Spinal cord (tissue), 9 donors: ENCODE measurements at regions not wholly inside any gene's neighbourhood (a gene's known extent, or its start where the extent isn't known, plus 50 kb on each side); places are given as distances from the start of the nearest gene placed in this dataset.

ENCODE experiments used
- DNase-seq, 6 donors: peaks; one replicate each; pipeline versions ENCODE4 v3.0.0 to v3.0.0-alpha.2; 2013 to 2015; ENCODE audit warnings: low spot score in 6 of 6, low read depth in 4 of 6
- H3K27ac ChIP-seq: one replicate; pipeline ENCODE4 v1.5.1; 2013; ENCODE audit warnings: low read depth, low read length, control low read depth
- H3K27me3 ChIP-seq: one replicate; pipeline ENCODE4 v1.6.1; 2013; ENCODE audit warnings: low read length; ENCODE audit not compliant: control insufficient read depth, insufficient read depth
- H3K36me3 ChIP-seq: one replicate; pipeline ENCODE4 v1.6.1; 2013; ENCODE audit warnings: low read length; ENCODE audit not compliant: control insufficient read depth, insufficient read depth
- H3K4me1 ChIP-seq: one replicate; pipeline ENCODE4 v1.6.1; 2013; ENCODE audit warnings: low read length; ENCODE audit not compliant: control insufficient read depth, insufficient read depth
- H3K4me3 ChIP-seq: one replicate; pipeline ENCODE4 v1.5.1; 2013; ENCODE audit warnings: low read depth, low read length, control low read depth
- H3K9me3 ChIP-seq: one replicate; pipeline ENCODE4 v1.6.1; 2013; ENCODE audit warnings: low read length; ENCODE audit not compliant: control insufficient read depth, insufficient read depth
- WGBS: methylation state at CpG from one replicate; pipeline ENCODE4 v1.1.5; 2013; ENCODE audit warnings: missing lambda C conversion rate; ENCODE audit not compliant: insufficient coverage; 5-methylcytosine and 5-hydroxymethylcytosine counted together
- donor health status: healthy.

DNA sequence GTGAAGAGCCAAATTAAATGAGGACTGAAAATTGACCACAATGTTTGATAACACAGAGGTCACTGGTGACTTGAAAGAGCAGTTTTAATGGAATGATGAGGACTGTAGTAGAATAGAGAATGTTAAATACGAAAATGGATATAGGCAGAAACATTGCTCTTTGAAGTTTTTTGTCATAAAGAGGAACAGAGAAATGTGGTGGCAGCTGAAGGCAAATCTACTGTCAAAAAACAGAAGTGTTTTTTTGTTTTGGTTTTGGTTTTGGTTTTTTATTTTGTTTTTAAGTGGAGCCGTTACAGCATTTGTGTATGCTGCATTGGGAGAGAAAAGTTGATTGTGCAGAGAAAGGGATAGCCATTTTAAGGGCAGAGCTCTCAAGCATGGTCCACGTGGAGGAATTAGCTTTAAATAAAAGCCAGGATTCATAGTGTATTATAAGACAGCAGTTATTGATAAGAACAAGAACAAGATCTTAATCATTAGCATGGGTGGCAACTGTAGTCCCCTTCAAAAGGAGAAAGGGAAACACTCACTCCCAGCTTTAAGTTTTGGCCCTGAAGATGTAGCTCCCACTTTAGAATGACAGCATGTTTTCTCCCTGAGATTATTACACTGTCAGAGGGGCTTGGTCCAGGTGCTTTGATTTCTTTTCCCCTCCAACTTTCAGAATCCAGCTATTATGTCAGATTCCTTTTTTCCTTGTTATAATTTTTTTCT lies 156.7 kb upstream of the BET1 start:
- no peaks in the 10 kb centered on the region for H3K9me3 ChIP-seq
- no peak overlapping the region for H3K27ac ChIP-seq
- DNase-seq, result no peak
- H3K27me3 ChIP-seq, result no peaks in the 10 kb centered on the region
- 92% methylated on average over 2 of the region's 3 CpGs for WGBS
- H3K4me3 ChIP-seq, result no peak overlapping the region
- no peaks in the 10 kb centered on the region for H3K36me3 ChIP-seq
- H3K4me1 ChIP-seq, result no peaks in the 10 kb centered on the region

DNA sequence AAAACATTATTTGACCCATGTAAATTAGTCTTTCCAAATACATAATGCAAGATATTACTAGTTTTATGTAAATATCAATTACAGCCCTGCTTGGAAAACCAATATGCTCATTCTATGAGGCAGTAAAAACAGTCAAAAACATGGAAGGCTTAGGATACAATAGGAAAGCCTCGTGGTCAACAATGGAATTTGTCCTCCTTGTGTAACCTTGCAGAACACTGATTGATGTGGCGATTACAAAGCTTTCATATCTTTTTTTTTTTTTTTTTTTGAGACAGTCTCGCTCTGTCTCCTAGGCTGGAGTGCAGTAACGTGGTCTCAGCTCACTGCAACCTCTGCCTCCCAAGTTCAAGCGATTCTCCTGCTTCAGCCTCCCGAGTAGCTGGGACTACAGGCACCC lies 157.3 kb upstream of the BET1 start:
- Histone ChIP-seq H3K27ac (no peak overlapping the region), H3K9me3 (no peaks in the 10 kb centered on the region), H3K4me1 (no peaks in the 10 kb centered on the region), H3K4me3 (no peak overlapping the region), H3K36me3 (no peaks in the 10 kb centered on the region), H3K27me3 (no peaks in the 10 kb centered on the region)
- DNase-seq, result no peak
- 62% methylated on average over 1 of the region's 6 CpGs for WGBS

DNA sequence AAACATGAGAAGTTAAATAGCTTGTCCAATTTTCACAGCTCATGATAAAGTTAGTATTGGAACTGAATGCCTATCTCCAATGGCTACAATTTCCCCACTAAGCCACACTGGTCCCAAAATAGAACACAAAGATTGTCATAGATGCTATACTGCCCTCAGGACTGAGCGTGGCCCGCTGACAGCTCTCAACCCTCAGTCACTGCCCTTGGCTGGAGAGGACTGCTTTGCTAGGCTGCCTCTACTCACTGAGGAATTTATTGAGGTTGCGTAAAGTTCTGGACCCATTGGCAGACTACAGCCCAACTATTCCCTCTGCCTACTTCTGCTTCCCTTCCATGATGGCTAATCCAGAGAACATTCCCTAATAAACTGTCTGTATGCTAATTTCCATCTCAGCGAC lies 165.5 kb upstream of the BET1 start:
- H3K4me3 ChIP-seq, result no peak overlapping the region
- H3K36me3 ChIP-seq, result no peaks in the 10 kb centered on the region
- no peaks in the 10 kb centered on the region for H3K27me3 ChIP-seq
- no peak overlapping the region for H3K27ac ChIP-seq
- WGBS, result 100% methylated on average over 3 of the region's 4 CpGs
- H3K4me1 ChIP-seq, result no peaks in the 10 kb centered on the region
- DNase-seq, result no peak
- H3K9me3 ChIP-seq, result no peaks in the 10 kb centered on the region

DNA sequence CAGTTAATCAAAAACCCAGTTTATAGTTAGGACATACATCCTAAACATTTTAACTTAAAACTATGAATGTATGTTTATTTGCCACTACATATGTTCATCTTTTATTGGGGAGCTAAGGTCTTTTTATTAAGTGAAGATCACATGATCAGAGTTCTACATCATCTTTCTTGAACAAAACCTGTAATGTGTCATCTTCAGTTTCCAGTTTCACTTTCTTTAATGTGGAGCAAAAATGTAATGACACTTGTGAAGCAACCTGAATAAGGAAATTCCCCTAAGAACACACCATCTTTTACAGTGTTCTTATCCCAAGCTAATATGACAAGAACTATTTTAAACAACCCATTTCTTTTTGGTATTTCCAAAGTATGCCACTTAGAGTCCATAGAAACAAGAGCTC lies 166.7 kb upstream of the BET1 start:
- no peaks in the 10 kb centered on the region for H3K27me3 ChIP-seq
- no peaks in the 10 kb centered on the region for H3K36me3 ChIP-seq
- DNase-seq, result no peak
- no peaks in the 10 kb centered on the region for H3K4me1 ChIP-seq
- H3K4me3 ChIP-seq, result no peak overlapping the region
- H3K9me3 ChIP-seq, result no peaks in the 10 kb centered on the region
- H3K27ac ChIP-seq, result no peak overlapping the region

DNA sequence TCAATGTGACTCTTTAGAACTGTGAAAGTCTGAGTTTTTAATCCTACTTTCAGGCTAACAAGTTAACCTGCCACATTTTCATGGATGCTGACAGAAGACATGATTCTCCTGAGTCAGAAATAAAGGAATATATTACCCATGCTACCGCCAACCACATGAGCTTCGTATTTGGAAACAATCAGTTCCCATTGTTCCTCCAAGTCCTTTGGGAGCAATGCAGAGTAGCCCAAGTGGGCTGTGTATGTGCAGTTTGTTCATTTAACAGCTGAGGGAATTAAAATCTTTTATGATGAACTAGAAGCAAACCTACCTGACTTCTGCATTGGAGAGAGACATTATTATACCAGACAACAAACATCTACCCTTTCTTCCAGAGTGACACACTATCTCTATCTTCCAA lies 169.3 kb upstream of the BET1 start:
- H3K4me1 ChIP-seq, result no peaks in the 10 kb centered on the region
- no peaks in the 10 kb centered on the region for H3K36me3 ChIP-seq
- H3K27me3 ChIP-seq, result no peaks in the 10 kb centered on the region
- no peaks in the 10 kb centered on the region for H3K9me3 ChIP-seq
- no peak for DNase-seq
- H3K4me3 ChIP-seq, result no peak overlapping the region
- no CpG with 5 or more reads among the region's 2 CpGs for WGBS
- H3K27ac ChIP-seq, result no peak overlapping the region

DNA sequence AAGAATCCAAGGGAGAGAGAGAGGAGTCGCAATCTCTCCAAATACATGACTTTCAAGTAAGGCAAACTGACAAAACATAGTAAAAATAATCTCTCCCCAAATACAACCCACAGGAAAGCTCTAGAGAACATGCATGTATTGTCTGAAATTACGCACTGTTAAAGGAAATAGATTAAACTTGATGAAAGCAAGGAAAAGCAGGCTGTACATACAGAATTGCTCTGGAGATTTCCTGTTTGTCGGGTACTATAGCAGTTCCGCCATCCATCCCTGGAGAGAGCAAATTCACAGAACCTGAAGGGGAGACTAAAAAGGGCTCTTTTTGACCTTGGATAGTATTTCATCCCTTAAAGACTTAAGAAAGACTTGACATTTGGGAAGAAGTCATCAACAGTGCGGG lies 170.2 kb upstream of the BET1 start:
- no peaks in the 10 kb centered on the region for H3K36me3 ChIP-seq
- WGBS, result 82% methylated on average over 2 of the region's 5 CpGs
- no peaks in the 10 kb centered on the region for H3K4me1 ChIP-seq
- no peaks in the 10 kb centered on the region for H3K27me3 ChIP-seq
- DNase-seq, result no peak
- no peak overlapping the region for H3K27ac ChIP-seq
- no peak overlapping the region for H3K4me3 ChIP-seq
- no peaks in the 10 kb centered on the region for H3K9me3 ChIP-seq

DNA sequence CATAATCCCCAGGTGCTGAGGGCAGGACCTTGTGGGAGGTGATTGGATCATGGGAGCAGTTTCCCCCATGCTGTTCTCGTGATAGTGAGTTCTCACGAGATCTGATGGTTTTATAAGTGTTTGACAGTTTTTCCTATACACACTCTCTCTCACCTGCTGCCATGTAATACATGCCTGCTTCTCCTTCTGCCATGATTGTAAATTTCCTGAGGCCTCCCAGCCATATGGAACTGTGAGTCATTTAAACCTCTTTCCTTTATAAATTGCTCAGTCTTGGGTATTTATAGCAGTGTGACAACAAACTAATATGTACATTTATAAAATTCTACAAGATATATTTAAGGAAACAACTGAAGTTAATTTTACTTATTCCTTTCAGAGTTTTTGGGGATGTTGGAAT lies 170.8 kb upstream of the BET1 start:
- H3K4me3 ChIP-seq, result no peak overlapping the region
- H3K27ac ChIP-seq, result no peak overlapping the region
- no peak for DNase-seq
- no CpG with 5 or more reads among the region's 2 CpGs for WGBS
- no peaks in the 10 kb centered on the region for H3K36me3 ChIP-seq
- H3K27me3 ChIP-seq, result no peaks in the 10 kb centered on the region
- no peaks in the 10 kb centered on the region for H3K9me3 ChIP-seq
- H3K4me1 ChIP-seq, result no peaks in the 10 kb centered on the region

GRCh38 chr7:94176694-94177200 lies 172.6 kb upstream of the BET1 start:
- Histone ChIP-seq H3K36me3 (no peaks in the 10 kb centered on the region), H3K27me3 (no peaks in the 10 kb centered on the region), H3K9me3 (no peaks in the 10 kb centered on the region), H3K4me1 (no peaks in the 10 kb centered on the region), H3K27ac (no peak overlapping the region), H3K4me3 (no peak overlapping the region)
- WGBS, result 80% methylated on average over 1 of the region's 4 CpGs
- no peak for DNase-seq

DNA sequence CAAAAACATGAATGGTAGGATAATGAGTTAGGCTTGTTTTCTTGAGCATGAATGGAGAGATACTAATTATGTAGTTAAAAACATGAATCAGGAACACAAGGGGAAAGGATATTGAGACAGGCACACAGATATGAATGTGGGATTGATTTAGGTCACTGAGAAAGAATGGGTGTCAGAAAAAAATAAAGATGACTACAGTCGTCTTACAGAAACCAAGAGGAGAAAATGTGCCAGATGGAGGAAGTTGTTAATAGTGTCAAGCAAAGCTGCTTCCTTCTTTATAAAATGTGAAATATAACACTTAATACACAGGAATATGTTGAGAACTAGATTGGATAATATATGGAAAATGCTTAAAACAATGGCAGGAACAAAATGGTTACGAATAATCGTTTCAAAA lies 173.3 kb upstream of the BET1 start:
- Histone ChIP-seq H3K36me3 (no peaks in the 10 kb centered on the region), H3K9me3 (no peaks in the 10 kb centered on the region), H3K27me3 (no peaks in the 10 kb centered on the region), H3K4me3 (no peak overlapping the region), H3K27ac (no peak overlapping the region), H3K4me1 (no peaks in the 10 kb centered on the region)
- no CpG with 5 or more reads among the region's 3 CpGs for WGBS
- DNase-seq, result no peak

DNA sequence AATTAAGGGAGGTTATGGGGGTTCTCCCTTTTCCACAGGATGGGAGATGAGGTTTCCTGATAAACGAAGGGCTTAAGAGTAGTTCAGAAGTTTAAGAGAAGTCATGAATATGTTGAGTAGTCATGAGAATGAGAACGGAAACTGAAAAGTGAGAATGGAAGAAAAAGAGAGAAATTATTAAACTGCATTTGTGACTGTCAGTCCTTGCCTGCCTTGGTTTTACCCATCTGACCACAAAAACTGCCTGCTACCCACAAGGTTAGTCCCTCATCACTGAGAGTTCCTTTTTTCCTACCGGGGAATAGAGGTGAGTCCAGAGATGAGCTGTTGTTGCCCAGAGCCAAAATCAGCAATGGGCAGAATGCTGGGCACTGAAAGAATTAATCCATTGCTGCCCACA lies 174.1 kb upstream of the BET1 start:
- no peaks in the 10 kb centered on the region for H3K9me3 ChIP-seq
- WGBS, result 83% methylated on average over 1 of the region's 3 CpGs
- no peaks in the 10 kb centered on the region for H3K36me3 ChIP-seq
- no peak overlapping the region for H3K27ac ChIP-seq
- no peaks in the 10 kb centered on the region for H3K4me1 ChIP-seq
- H3K27me3 ChIP-seq, result no peaks in the 10 kb centered on the region
- DNase-seq, result no peak
- H3K4me3 ChIP-seq, result no peak overlapping the region
